GM12875 (cell line): ENCODE measurements at regions not wholly inside any gene's neighbourhood (a gene's known extent, or its start where the extent isn't known, plus 50 kb on each side); places are given as distances from the start of the nearest gene placed in this dataset.
"Not testable (repeated sequence)": the region's sequence is repeated elsewhere in the genome, so short reads cannot be mapped to it uniquely, and the experiment has no call there.

Source experiments
- H3K4me3 ChIP-seq: one replicate; pipeline ENCODE4 v1.5.1; 2011; ENCODE audit warnings: low read depth, low read length, control low read depth
- CTCF ChIP-seq: IDR thresholded peaks from 2 replicates; pipeline ENCODE4 v1.5.1; 2011; ENCODE audit warnings: low read depth, mild to moderate bottlenecking, control low read depth, inconsistent platforms, low read length, moderate library complexity, borderline replicate concordance; ENCODE audit not compliant: insufficient read depth

- H3K4me3 ChIP-seq = no peak overlapping the region
- peak; percentile 61; the same call in 1 of the 2 replicates for TF ChIP-seq CTCF
These were observed 97.9 kb upstream of the NOL4 start for GRCh38 chr18:34322365-34323289.

GRCh38 chr18:34329840-34330239, 105.1 kb upstream of the NOL4 start:
- no peak overlapping the region for H3K4me3 ChIP-seq
- TF ChIP-seq CTCF = no peak

- H3K4me3 ChIP-seq = no peak overlapping the region
- TF ChIP-seq CTCF = no peak
These were observed 105.6 kb upstream of the NOL4 start for GRCh38 chr18:34330308-34330707.

- H3K4me3 ChIP-seq = not testable (repeated sequence)
These were observed 106.2 kb upstream of the NOL4 start for GRCh38 chr18:34330907-34331306.

GRCh38 chr18:34331343-34331742, 106.6 kb upstream of the NOL4 start:
- not testable (repeated sequence) for H3K4me3 ChIP-seq

GRCh38 chr18:34339155-34339554, 114.4 kb upstream of the NOL4 start:
- no peak for TF ChIP-seq CTCF

GRCh38 chr18:34342960-34343359, 118.2 kb upstream of the NOL4 start:
- no peak for TF ChIP-seq CTCF
- no peak overlapping the region for H3K4me3 ChIP-seq

More at GRCh38 chr18:34339155-34339554, 114.4 kb upstream of the NOL4 start:
- H3K4me3 ChIP-seq = no peak overlapping the region

- TF ChIP-seq CTCF = no peak
- no peak overlapping the region for H3K4me3 ChIP-seq
These were observed 121.0 kb upstream of the NOL4 start for GRCh38 chr18:34345738-34346137.
